Erythroblast (primary cell): ENCODE measurements at regions not wholly inside any gene's neighbourhood (a gene's known extent, or its start where the extent isn't known, plus 50 kb on each side); places are given as distances from the start of the nearest gene placed in this dataset.

Experiments used
- GATA1 ChIP-seq: IDR thresholded peaks from 2 replicates; pipeline ENCODE4 v1.6.1; 2011; ENCODE audit warnings: low read depth, mild to moderate bottlenecking, control low read depth, low read length, moderate library complexity
- POLR2A ChIP-seq: IDR thresholded peaks from 2 replicates; pipeline ENCODE4 v1.6.1; 2011; ENCODE audit warnings: mild to moderate bottlenecking, low read length

- TF ChIP-seq POLR2A (no peak), GATA1 (no peak)
These were observed 144.8 kb upstream of the KLF14 start for GRCh38 chr7:130878785-130879184.
